OCI-LY3 (cell line): ENCODE measurements at regions not wholly inside any gene's neighbourhood (a gene's known extent, or its start where the extent isn't known, plus 50 kb on each side); places are given as distances from the start of the nearest gene placed in this dataset.

Source experiments
- H2AFZ ChIP-seq: fragments of 200-600, 300-600 bp; shearing (Covaris generic); 2 replicates; pipeline ENCODE4 v1.6.0; 2014; ENCODE audit warnings: antibody characterized with exemption, low read depth, low read length
- H3K27ac ChIP-seq: fragments of 200-600, 300-600 bp; sonication (generic); 2 replicates; pipeline ENCODE4 v1.5.1; 2014; ENCODE audit warnings: mild to moderate bottlenecking, low read length, moderate library complexity, mixed read lengths
- H3K27me3 ChIP-seq: fragments of 200-600, 300-600 bp; sonication (generic); 2 replicates; pipeline ENCODE4 v1.6.1; 2014; ENCODE audit warnings: low read depth, low read length, mixed read lengths
- H3K36me3 ChIP-seq: fragments of 200-600, 300-600 bp; sonication (generic); replicated peaks from 2 replicates; pipeline ENCODE3; 2014; ENCODE audit warnings: low read depth, low read length, mixed read lengths
- H3K4me1 ChIP-seq: fragments of 300-600, 200-600 bp; sonication (generic); 2 replicates; pipeline ENCODE4 v1.6.1; 2014; ENCODE audit warnings: low read length, mixed read lengths
- H3K4me2 ChIP-seq: fragments of 200-600, 300-600 bp; sonication (generic); 2 replicates; pipeline ENCODE4 v1.6.1; 2014; ENCODE audit warnings: low read length, mixed read lengths
- H3K4me3 ChIP-seq: fragments of 300-600, 200-600 bp; sonication (generic); 2 replicates; pipeline ENCODE4 v1.5.1; 2014; ENCODE audit warnings: antibody characterized with exemption, mild to moderate bottlenecking, low read length, moderate library complexity
- H3K79me2 ChIP-seq: fragments of 300-600, 200-600 bp; shearing (Covaris generic); 2 replicates; pipeline ENCODE4 v1.6.1; 2014; ENCODE audit warnings: mild to moderate bottlenecking, low read length, mixed read lengths
- H3K9ac ChIP-seq: fragments of 300-600, 200-600 bp; shearing (Covaris generic); 2 replicates; pipeline ENCODE4 v1.6.0; 2014; ENCODE audit warnings: mild to moderate bottlenecking, low read length, moderate library complexity
- H3K9me3 ChIP-seq: fragments of 200-600, 300-600 bp; shearing (Covaris generic); 2 replicates; pipeline ENCODE4 v1.6.1; 2014; ENCODE audit warnings: low read length, mixed read lengths; ENCODE audit not compliant: insufficient read depth
- H4K20me1 ChIP-seq: fragments of 200-600, 300-600 bp; sonication (generic); 2 replicates; pipeline ENCODE4 v1.6.1; 2016; ENCODE audit warnings: low read length, mixed read lengths; ENCODE audit not compliant: insufficient read depth
- EZH2phosphoT487 ChIP-seq: fragments of 200-600 bp; shearing (Covaris generic); IDR thresholded peaks from 2 replicates; pipeline ENCODE4 v1.6.1; 2018; ENCODE audit warnings: antibody characterized with exemption, mixed run types, low read depth
- TF ChIP-seq, protein P1 (sequence below): fragments of 200-600, 300-600 bp; sonication (generic); IDR thresholded peaks from 2 replicates; pipeline ENCODE4 v1.5.1; 2014; ENCODE audit warnings: antibody characterized with exemption, low read length, low read depth

DNA sequence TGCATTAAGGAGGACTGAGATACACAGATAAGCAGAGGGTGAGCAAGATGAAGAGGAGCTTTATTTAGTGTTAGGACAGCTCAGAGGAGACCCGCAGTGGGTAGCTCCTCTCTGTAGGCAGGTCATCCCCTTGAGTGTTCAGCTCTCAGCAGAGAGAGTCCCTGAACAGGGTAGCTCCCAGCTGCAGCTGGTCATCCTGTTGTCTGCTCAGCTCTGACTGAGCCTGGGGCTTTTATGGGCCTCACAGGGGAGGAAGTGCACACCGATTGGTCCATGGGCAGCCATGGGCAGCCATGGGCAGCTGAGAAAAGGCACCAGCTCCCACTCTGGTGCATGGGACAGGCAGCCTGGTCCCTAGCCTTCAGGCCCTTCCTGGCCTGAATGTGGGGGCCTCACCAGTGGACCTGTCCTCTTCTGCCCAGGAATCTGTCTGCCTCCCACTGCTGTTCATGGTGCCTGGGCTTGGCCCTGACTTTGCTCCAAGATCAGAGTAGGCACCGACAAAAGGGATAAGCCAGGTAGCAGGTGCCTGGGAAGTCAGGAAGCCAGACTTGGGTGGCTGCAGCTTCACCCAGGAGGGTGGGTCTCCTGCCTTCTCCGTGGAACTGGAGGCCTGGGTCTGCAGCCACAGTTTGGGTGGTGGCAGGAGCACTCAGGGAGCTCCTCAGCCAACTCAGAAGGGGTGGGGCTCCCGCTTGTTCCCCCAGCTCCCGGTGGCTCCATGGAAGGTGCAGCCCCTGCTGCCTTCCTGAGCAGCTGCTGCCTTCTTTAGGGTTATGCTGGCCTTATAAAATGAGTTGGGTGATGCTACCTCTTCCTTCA is 54.7 kb downstream of the MYEOV start:
- Histone ChIP-seq H3K27me3 (no peaks in the 10 kb centered on the region), H3K27ac (no peak overlapping the region), H3K4me3 (no peak overlapping the region), H3K9me3 (peaks cover 10% of the 10 kb centered on the region), H3K79me2 (no peaks in the 10 kb centered on the region), H3K4me1 (peaks cover 6% of the 10 kb centered on the region), H3K9ac (no peak overlapping the region), H3K4me2 (no peak overlapping the region), H3K36me3 (no peaks in the 10 kb centered on the region), H2AFZ (no peak overlapping the region), H4K20me1 (no peaks in the 10 kb centered on the region)
- no peak for TF ChIP-seq EZH2phosphoT487
- TF ChIP-seq, protein P1, sequence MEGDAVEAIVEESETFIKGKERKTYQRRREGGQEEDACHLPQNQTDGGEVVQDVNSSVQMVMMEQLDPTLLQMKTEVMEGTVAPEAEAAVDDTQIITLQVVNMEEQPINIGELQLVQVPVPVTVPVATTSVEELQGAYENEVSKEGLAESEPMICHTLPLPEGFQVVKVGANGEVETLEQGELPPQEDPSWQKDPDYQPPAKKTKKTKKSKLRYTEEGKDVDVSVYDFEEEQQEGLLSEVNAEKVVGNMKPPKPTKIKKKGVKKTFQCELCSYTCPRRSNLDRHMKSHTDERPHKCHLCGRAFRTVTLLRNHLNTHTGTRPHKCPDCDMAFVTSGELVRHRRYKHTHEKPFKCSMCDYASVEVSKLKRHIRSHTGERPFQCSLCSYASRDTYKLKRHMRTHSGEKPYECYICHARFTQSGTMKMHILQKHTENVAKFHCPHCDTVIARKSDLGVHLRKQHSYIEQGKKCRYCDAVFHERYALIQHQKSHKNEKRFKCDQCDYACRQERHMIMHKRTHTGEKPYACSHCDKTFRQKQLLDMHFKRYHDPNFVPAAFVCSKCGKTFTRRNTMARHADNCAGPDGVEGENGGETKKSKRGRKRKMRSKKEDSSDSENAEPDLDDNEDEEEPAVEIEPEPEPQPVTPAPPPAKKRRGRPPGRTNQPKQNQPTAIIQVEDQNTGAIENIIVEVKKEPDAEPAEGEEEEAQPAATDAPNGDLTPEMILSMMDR = no peak

DNA sequence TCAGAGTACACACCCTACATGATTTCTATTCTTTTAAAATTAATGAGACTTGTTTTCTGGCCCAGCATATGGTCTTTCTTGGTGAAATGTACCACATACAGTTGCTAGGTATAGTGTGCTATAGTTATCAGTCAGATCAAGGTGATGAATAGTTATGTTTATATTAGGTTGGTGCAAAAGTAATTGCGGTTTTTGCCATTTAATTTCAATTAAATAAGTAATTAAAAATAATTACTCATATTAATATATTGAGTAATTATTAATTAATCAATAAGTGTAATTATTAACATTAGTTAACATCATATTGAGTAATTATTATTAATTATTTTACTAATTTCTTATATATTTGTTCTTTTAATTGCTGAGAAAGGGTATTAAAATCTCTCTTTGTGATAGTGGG is 56.1 kb downstream of the MYEOV start:
- peaks cover 6% of the 10 kb centered on the region for H3K4me1 ChIP-seq
- H2AFZ ChIP-seq = no peak overlapping the region
- H4K20me1 ChIP-seq = no peaks in the 10 kb centered on the region
- H3K27ac ChIP-seq = no peak overlapping the region
- H3K4me2 ChIP-seq = no peak overlapping the region
- no peak overlapping the region for H3K9ac ChIP-seq
- H3K36me3 ChIP-seq = no peaks in the 10 kb centered on the region
- no peaks in the 10 kb centered on the region for H3K27me3 ChIP-seq
- no peak overlapping the region for H3K4me3 ChIP-seq
- TF ChIP-seq, protein P1 = no peak
- no peak for TF ChIP-seq EZH2phosphoT487
- H3K79me2 ChIP-seq = no peaks in the 10 kb centered on the region
- peaks cover 10% of the 10 kb centered on the region for H3K9me3 ChIP-seq

DNA sequence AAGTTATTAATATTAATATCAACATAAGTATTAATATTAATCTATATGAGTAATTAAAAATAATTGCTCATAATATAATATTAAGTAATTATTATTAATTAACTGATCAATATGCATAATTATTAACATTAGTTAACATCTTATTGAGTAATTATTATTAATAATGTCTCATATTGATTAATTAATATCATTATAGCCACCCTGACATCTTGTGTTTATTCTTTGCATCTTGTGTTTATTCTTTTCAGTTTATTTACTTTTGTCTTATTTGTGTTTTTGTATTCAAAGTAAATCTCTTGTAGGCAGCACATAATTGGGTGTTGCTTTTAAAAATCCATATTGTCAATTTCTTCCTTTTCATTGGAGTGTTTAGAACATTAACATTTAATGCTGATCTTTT is 56.6 kb downstream of the MYEOV start:
- no peak for TF ChIP-seq EZH2phosphoT487
- TF ChIP-seq, protein P1 = no peak
- Histone ChIP-seq H3K79me2 (no peaks in the 10 kb centered on the region), H3K36me3 (no peaks in the 10 kb centered on the region), H3K4me3 (no peak overlapping the region), H3K9me3 (peaks cover 10% of the 10 kb centered on the region), H3K27me3 (0 out of 2 replicates have a peak, but pooled peaks cover under 1% of the 10 kb centered on the region), H3K27ac (no peak overlapping the region), H3K4me2 (no peak overlapping the region), H3K4me1 (peaks cover 6% of the 10 kb centered on the region), H4K20me1 (no peaks in the 10 kb centered on the region), H2AFZ (no peak overlapping the region), H3K9ac (no peak overlapping the region)

DNA sequence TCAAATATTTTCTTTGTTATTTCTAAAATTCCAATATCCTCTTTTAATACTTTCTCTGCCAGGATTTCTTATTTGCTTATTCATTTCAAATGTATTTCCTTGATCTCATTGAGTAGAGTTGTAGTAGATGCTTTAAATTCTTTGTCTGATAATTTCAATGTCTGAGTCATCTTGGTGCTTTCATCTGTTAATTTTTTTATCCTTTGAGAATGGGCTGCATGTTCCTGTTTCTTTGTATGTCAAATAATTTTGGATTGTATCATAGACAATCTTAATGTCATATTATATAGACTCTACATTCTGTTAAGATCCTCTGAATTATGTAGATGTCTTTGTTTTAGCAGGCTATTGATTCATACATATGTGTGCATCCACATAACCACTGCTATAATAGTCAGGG is 57.5 kb downstream of the MYEOV start:
- no peak overlapping the region for H2AFZ ChIP-seq
- no peaks in the 10 kb centered on the region for H3K79me2 ChIP-seq
- H3K36me3 ChIP-seq = no peaks in the 10 kb centered on the region
- no peak overlapping the region for H3K4me2 ChIP-seq
- H3K9ac ChIP-seq = no peak overlapping the region
- no peaks in the 10 kb centered on the region for H4K20me1 ChIP-seq
- TF ChIP-seq, protein P1 = no peak
- TF ChIP-seq EZH2phosphoT487 = no peak
- H3K4me3 ChIP-seq = no peak overlapping the region
- H3K27me3 ChIP-seq = 0 out of 2 replicates have a peak, but pooled peaks cover 4% of the 10 kb centered on the region
- no peak overlapping the region for H3K27ac ChIP-seq
- peaks cover 6% of the 10 kb centered on the region for H3K4me1 ChIP-seq
- peaks cover 10% of the 10 kb centered on the region for H3K9me3 ChIP-seq
